ENCODE measurements at regions not wholly inside any gene's neighbourhood (a gene's known extent, or its start where the extent isn't known, plus 50 kb on each side); places are given as distances from the start of the nearest gene placed in this dataset.

DNA sequence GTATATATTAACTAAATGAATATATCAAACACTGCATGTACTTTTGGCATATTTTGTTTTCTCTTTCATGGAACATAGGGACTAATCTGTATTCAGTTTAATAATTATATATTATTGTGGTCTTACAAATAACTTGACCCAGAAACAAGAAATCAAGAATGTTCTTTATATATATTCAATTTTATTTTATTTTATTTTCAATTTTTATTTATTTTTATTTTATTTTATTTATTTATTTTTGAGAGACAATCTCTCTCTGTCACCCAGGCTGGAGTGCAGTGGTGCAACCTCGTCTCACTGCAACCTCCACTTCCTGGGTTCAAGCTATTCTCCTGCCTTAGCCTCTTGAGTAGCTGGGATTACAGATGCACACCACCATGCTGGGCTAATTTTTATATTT, 258.4 kb upstream of the MYO3A start:
- no peaks in the 10 kb centered on the region for H3K9me3 Mint-ChIP-seq

GRCh38 chr10:25678220-25678619, 255.8 kb upstream of the MYO3A start:
- Histone ChIP-seq H3F3A (ENCODE audit: low read depth) (no peaks in the 10 kb centered on the region), H3K79me2 (ENCODE audit: low read depth) (no peaks in the 10 kb centered on the region), H3K27ac (no peak overlapping the region), H3K36me3 (no peaks in the 10 kb centered on the region), H3K4me3 (no peak overlapping the region), H3K9ac (no peak overlapping the region), H4K20me1 (ENCODE audit: low read depth) (no peaks in the 10 kb centered on the region), H2AFZ (replicated peaks) (no peak overlapping the region), H3K4me1 (no peaks in the 10 kb centered on the region), H3K4me2 (no peak overlapping the region), H3K27me3 (no peaks in the 10 kb centered on the region), H3K9me3 (ENCODE audit: low read depth) (no peaks in the 10 kb centered on the region)
- Mint-ChIP-seq H3K9me3 (no peaks in the 10 kb centered on the region), H3K27me3 (ENCODE audit: insufficient read depth, low read depth) (peaks cover 3% of the 10 kb centered on the region), H3K27ac (no peak overlapping the region), H3K36me3 (no peaks in the 10 kb centered on the region), H3K4me3 (no peak overlapping the region), H3K4me1 (peaks cover 8% of the 10 kb centered on the region)
- DNase-seq (ENCODE audit: low spot score): no peak
- TF ChIP-seq CTCF (IDR thresholded peaks at IDR 0.05): no peak
- TF ChIP-seq EZH2phosphoT487 (IDR thresholded peaks at IDR 0.05): no peak
- TF ChIP-seq EZH2 (IDR thresholded peaks at IDR 0.05): no peak

More for the DNA sequence above, 258.4 kb upstream of the MYO3A start:
- Histone ChIP-seq H3F3A (ENCODE audit: low read depth) (no peaks in the 10 kb centered on the region), H3K4me1 (no peaks in the 10 kb centered on the region), H3K4me2 (no peak overlapping the region), H4K20me1 (ENCODE audit: low read depth) (no peaks in the 10 kb centered on the region), H2AFZ (replicated peaks) (no peak overlapping the region), H3K9me3 (ENCODE audit: low read depth) (no peaks in the 10 kb centered on the region), H3K36me3 (no peaks in the 10 kb centered on the region), H3K79me2 (ENCODE audit: low read depth) (no peaks in the 10 kb centered on the region), H3K4me3 (no peak overlapping the region), H3K27me3 (no peaks in the 10 kb centered on the region), H3K27ac (no peak overlapping the region), H3K9ac (no peak overlapping the region)
- TF ChIP-seq CTCF (IDR thresholded peaks at IDR 0.05): no peak
- no peak for TF ChIP-seq EZH2phosphoT487 (IDR thresholded peaks at IDR 0.05)
- no peak for TF ChIP-seq EZH2 (IDR thresholded peaks at IDR 0.05)
- Mint-ChIP-seq H3K4me3 (no peak overlapping the region), H3K27ac (no peak overlapping the region), H3K27me3 (ENCODE audit: insufficient read depth, low read depth) (no peaks in the 10 kb centered on the region), H3K4me1 (no peaks in the 10 kb centered on the region), H3K36me3 (no peaks in the 10 kb centered on the region)
- no peak for DNase-seq (ENCODE audit: low spot score)

GRCh38 chr10:25678666-25679065, 255.4 kb upstream of the MYO3A start:
- H3K4me2 ChIP-seq: no peak overlapping the region
- no peaks in the 10 kb centered on the region for H3F3A ChIP-seq (ENCODE audit: low read depth)
- no peaks in the 10 kb centered on the region for H3K9me3 ChIP-seq (ENCODE audit: low read depth)
- TF ChIP-seq EZH2 (IDR thresholded peaks at IDR 0.05) (no peak), EZH2phosphoT487 (IDR thresholded peaks at IDR 0.05) (no peak)
- DNase-seq (ENCODE audit: low spot score): no peak
- H3K4me3 ChIP-seq: no peak overlapping the region
- peaks cover 4% of the 10 kb centered on the region for H3K27me3 Mint-ChIP-seq (ENCODE audit: insufficient read depth, low read depth)
- no peaks in the 10 kb centered on the region for H3K27me3 ChIP-seq
- no peaks in the 10 kb centered on the region for H3K36me3 Mint-ChIP-seq
- no peak overlapping the region for H3K9ac ChIP-seq
- H3K9me3 Mint-ChIP-seq: no peaks in the 10 kb centered on the region
- no peaks in the 10 kb centered on the region for H3K79me2 ChIP-seq (ENCODE audit: low read depth)
- peaks cover 8% of the 10 kb centered on the region for H3K4me1 Mint-ChIP-seq
- H2AFZ ChIP-seq (replicated peaks): no peak overlapping the region
- no peak overlapping the region for H3K27ac ChIP-seq
- H4K20me1 ChIP-seq (ENCODE audit: low read depth): no peaks in the 10 kb centered on the region
- no peak overlapping the region for H3K27ac Mint-ChIP-seq
- no peaks in the 10 kb centered on the region for H3K36me3 ChIP-seq
- no peak overlapping the region for H3K4me3 Mint-ChIP-seq
- H3K4me1 ChIP-seq: no peaks in the 10 kb centered on the region

DNA sequence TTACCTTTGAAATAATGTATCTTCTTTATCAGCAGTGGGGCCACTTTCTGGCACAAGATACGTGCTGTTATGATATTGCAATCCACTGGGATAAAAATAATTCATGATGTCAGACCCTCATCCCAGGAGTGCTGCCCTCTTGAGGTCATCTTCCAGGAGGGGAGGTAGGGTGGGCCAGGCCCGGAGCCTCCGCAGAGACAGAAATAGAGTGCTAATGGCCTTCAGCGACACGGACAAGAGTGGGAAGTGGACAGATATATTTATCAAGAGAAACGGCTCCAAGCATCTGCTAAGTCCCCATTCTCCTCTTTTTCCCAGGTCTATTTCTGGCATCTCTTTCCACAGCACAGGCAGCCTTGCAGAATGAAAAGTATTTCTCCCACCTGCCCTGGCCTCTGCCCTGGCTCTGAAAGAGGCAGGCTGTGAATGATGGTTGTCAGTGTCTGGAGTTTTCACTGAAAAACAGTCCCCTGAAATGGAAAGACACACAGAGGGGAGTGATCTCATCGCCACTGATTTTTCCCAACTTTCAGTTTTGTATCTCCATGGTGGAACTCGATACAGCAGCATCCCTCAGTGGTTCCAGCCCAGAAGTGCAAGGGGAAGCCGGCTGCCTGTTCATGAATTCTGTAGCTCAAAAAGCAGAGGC, 251.7 kb upstream of the MYO3A start:
- Mint-ChIP-seq H3K9me3 (no peaks in the 10 kb centered on the region), H3K4me1 (peaks cover 8% of the 10 kb centered on the region), H3K4me3 (peak overlapping the region; percentile 22), H3K27ac (no peak overlapping the region), H3K36me3 (no peaks in the 10 kb centered on the region), H3K27me3 (ENCODE audit: insufficient read depth, low read depth) (peaks cover 8% of the 10 kb centered on the region)
- Histone ChIP-seq H3K4me2 (no peak overlapping the region), H4K20me1 (ENCODE audit: low read depth) (no peaks in the 10 kb centered on the region), H3K4me3 (no peak overlapping the region), H3K27ac (no peak overlapping the region), H3K4me1 (no peaks in the 10 kb centered on the region), H3F3A (ENCODE audit: low read depth) (no peaks in the 10 kb centered on the region), H3K27me3 (no peaks in the 10 kb centered on the region), H3K9me3 (ENCODE audit: low read depth) (no peaks in the 10 kb centered on the region), H3K9ac (no peak overlapping the region), H3K79me2 (ENCODE audit: low read depth) (no peaks in the 10 kb centered on the region), H2AFZ (replicated peaks) (peak overlapping the region; percentile 54), H3K36me3 (no peaks in the 10 kb centered on the region)
- DNase-seq (ENCODE audit: low spot score): peak; percentile 50
- TF ChIP-seq EZH2 (IDR thresholded peaks at IDR 0.05): no peak
- TF ChIP-seq CTCF (IDR thresholded peaks at IDR 0.05): peak; percentile 38

Data from neural progenitor cell (in vitro differentiated cells).